ELR (cell line): ENCODE measurements at regions not wholly inside any gene's neighbourhood (a gene's known extent, or its start where the extent isn't known, plus 50 kb on each side); places are given as distances from the start of the nearest gene placed in this dataset.
"Not testable (repeated sequence)": the region's sequence is repeated elsewhere in the genome, so short reads cannot be mapped to it uniquely, and the experiment has no call there.

ENCODE experiments used
- DNase-seq: peaks from one replicate; pipeline ENCODE4 v3.0.0-alpha.2; 2015; ENCODE audit warnings: low read depth

GRCh38 chr14:82587226-82587625 is 1053.6 kb upstream of the SEL1L start:
- no peak for DNase-seq

- no peak for DNase-seq
Measured at GRCh38 chr14:82595466-82595865, 1061.8 kb upstream of the SEL1L start.

- no peak for DNase-seq
Measured at GRCh38 chr14:82602794-82603193, 1069.1 kb upstream of the SEL1L start.

- DNase-seq = no peak
Measured at GRCh38 chr14:82604819-82605218, 1071.2 kb upstream of the SEL1L start.

GRCh38 chr14:82621881-82622450 is 1088.3 kb upstream of the SEL1L start:
- DNase-seq = no peak

- no peak for DNase-seq
Measured at GRCh38 chr14:82626156-82627066, 1092.8 kb upstream of the SEL1L start.

- DNase-seq = no peak
Measured at GRCh38 chr14:82635915-82636314, 1102.3 kb upstream of the SEL1L start.

GRCh38 chr14:82636426-82636825 is 1102.8 kb upstream of the SEL1L start:
- no peak for DNase-seq

GRCh38 chr14:82641050-82641540 is 1107.4 kb upstream of the SEL1L start:
- no peak for DNase-seq

- no peak for DNase-seq
Measured at GRCh38 chr14:82642425-82642824, 1108.8 kb upstream of the SEL1L start.

- DNase-seq = no peak
Measured at GRCh38 chr14:82647088-82647810, 1113.6 kb upstream of the SEL1L start.

GRCh38 chr14:82655770-82656169 is 1122.1 kb upstream of the SEL1L start:
- no peak for DNase-seq

GRCh38 chr14:82657186-82657675 is 1123.6 kb upstream of the SEL1L start:
- no peak for DNase-seq

GRCh38 chr14:82661258-82661657 is 1127.6 kb upstream of the SEL1L start:
- DNase-seq = no peak

GRCh38 chr14:82667006-82667405 is 1133.4 kb upstream of the SEL1L start:
- no peak for DNase-seq

- DNase-seq = no peak
Measured at GRCh38 chr14:82667501-82667900, 1133.8 kb upstream of the SEL1L start.

GRCh38 chr14:82676403-82676802 is 1142.8 kb upstream of the SEL1L start:
- DNase-seq = no peak

GRCh38 chr14:82689948-82690347 is 1156.3 kb upstream of the SEL1L start:
- DNase-seq = no peak

GRCh38 chr14:82691191-82691590 is 1157.5 kb upstream of the SEL1L start:
- DNase-seq = not testable (repeated sequence)

- no peak for DNase-seq
Measured at GRCh38 chr14:82694820-82695219, 1161.2 kb upstream of the SEL1L start.

GRCh38 chr14:82704218-82704617 is 1170.6 kb upstream of the SEL1L start:
- DNase-seq = no peak

GRCh38 chr14:82710267-82710841 is 1176.7 kb upstream of the SEL1L start:
- peak; percentile 34 for DNase-seq
